ENCODE measurements at regions not wholly inside any gene's neighbourhood (a gene's known extent, or its start where the extent isn't known, plus 50 kb on each side); places are given as distances from the start of the nearest gene placed in this dataset.
A peak's percentile ranks its signal among the peaks of the same experiment; 100 is the strongest.

- H3K9me3 ChIP-seq, result no peaks in the 10 kb centered on the region
- H3K27me3 ChIP-seq, result no peaks in the 10 kb centered on the region
- intact Hi-C loops (cut with DNase I; ENCODE audit: low total_unique reads), result no loop called here
- no peaks in the 10 kb centered on the region for H3K36me3 ChIP-seq
- H3K27ac ChIP-seq, result no peak overlapping the region
- no peak for DNase-seq (ENCODE audit: low spot score in 2 of 2)
- no peak overlapping the region for H3K4me3 ChIP-seq
- peaks cover 7 to 10% of the 10 kb centered on the region in 2 donors for H3K4me1 ChIP-seq
- TF ChIP-seq POLR2A (IDR thresholded peaks at IDR 0.05), result no peak
- TF ChIP-seq POLR2AphosphoS5 (IDR thresholded peaks at IDR 0.05), result no peak
- TF ChIP-seq CTCF (IDR thresholded peaks at IDR 0.05), result no peak
Measured at GRCh38 chr1:108051631-108052377, 86.8 kb upstream of the VAV3 start.

GRCh38 chr1:108050911-108051629 is 86.1 kb upstream of the VAV3 start:
- H3K27me3 ChIP-seq, result no peaks in the 10 kb centered on the region
- H3K9me3 ChIP-seq, result no peaks in the 10 kb centered on the region
- H3K4me3 ChIP-seq, result peak overlapping the region in 1 of 3 donors; percentile 7
- TF ChIP-seq POLR2A (IDR thresholded peaks at IDR 0.05) (no peak), POLR2AphosphoS5 (IDR thresholded peaks at IDR 0.05) (peak in 1 of 3 donors; percentile 15), CTCF (IDR thresholded peaks at IDR 0.05) (no peak)
- intact Hi-C loops (cut with DNase I; ENCODE audit: low total_unique reads), result no loop called here
- no peak for DNase-seq (ENCODE audit: low spot score in 2 of 2)
- peak overlapping the region in 1 of 2 donors; percentile 49 for H3K27ac ChIP-seq
- no peaks in the 10 kb centered on the region for H3K36me3 ChIP-seq
- H3K4me1 ChIP-seq, result peaks cover 7 to 10% of the 10 kb centered on the region in 2 donors

GRCh38 chr1:108050158-108050557 is 85.2 kb upstream of the VAV3 start:
- H3K36me3 ChIP-seq, result no peaks in the 10 kb centered on the region
- H3K9me3 ChIP-seq, result no peaks in the 10 kb centered on the region
- H3K27ac ChIP-seq, result peak overlapping the region; percentile 16 to 49
- H3K27me3 ChIP-seq, result no peaks in the 10 kb centered on the region
- intact Hi-C loops (cut with DNase I; ENCODE audit: low total_unique reads), result no loop called here
- peaks cover 7 to 10% of the 10 kb centered on the region in 2 donors for H3K4me1 ChIP-seq
- no peak for DNase-seq (ENCODE audit: low spot score in 2 of 2)
- peak overlapping the region in 1 of 3 donors; percentile 7 for H3K4me3 ChIP-seq
- TF ChIP-seq CTCF (IDR thresholded peaks at IDR 0.05), result no peak
- no peak for TF ChIP-seq POLR2AphosphoS5 (IDR thresholded peaks at IDR 0.05)

- no peak overlapping the region for H3K4me3 ChIP-seq
- intact Hi-C loops (cut with DNase I; ENCODE audit: low total_unique reads), result loop anchor here (2.0 kb wide), 1 partner anchor 46 kb away; no protein-coding TSS in a partner anchor
Measured at GRCh38 chr1:108049178-108049819, 84.3 kb upstream of the VAV3 start.

More at GRCh38 chr1:108049178-108049819, 84.3 kb upstream of the VAV3 start:
- H3K27ac ChIP-seq, result peak overlapping the region; percentile 75 to 77
- no peaks in the 10 kb centered on the region for H3K27me3 ChIP-seq
- H3K4me1 ChIP-seq, result peaks cover 7 to 8% of the 10 kb centered on the region in 2 donors
- H3K9me3 ChIP-seq, result no peaks in the 10 kb centered on the region
- H3K36me3 ChIP-seq, result no peaks in the 10 kb centered on the region
- no peak for DNase-seq (ENCODE audit: low spot score in 2 of 2)
- TF ChIP-seq CTCF (IDR thresholded peaks at IDR 0.05) (peak in 2 of 3 donors; percentile 31 to 48), POLR2AphosphoS5 (IDR thresholded peaks at IDR 0.05) (no peak)
